GM18505 (cell line): ENCODE measurements at regions not wholly inside any gene's neighbourhood (a gene's known extent, or its start where the extent isn't known, plus 50 kb on each side); places are given as distances from the start of the nearest gene placed in this dataset.

ENCODE experiments used
- ATAC-seq: cut with Tn5 transposase; IDR thresholded peaks from one replicate; pipeline ENCODE4 v1.9.1; 2021; ENCODE audit not compliant: unreplicated experiment
- POLR2A ChIP-seq: IDR thresholded peaks from 4 replicates; pipeline ENCODE4 v1.6.1; 2011; ENCODE audit warnings: borderline replicate concordance; ENCODE audit not compliant: insufficient read depth, insufficient read length; ENCODE audit errors: extremely low read depth

DNA sequence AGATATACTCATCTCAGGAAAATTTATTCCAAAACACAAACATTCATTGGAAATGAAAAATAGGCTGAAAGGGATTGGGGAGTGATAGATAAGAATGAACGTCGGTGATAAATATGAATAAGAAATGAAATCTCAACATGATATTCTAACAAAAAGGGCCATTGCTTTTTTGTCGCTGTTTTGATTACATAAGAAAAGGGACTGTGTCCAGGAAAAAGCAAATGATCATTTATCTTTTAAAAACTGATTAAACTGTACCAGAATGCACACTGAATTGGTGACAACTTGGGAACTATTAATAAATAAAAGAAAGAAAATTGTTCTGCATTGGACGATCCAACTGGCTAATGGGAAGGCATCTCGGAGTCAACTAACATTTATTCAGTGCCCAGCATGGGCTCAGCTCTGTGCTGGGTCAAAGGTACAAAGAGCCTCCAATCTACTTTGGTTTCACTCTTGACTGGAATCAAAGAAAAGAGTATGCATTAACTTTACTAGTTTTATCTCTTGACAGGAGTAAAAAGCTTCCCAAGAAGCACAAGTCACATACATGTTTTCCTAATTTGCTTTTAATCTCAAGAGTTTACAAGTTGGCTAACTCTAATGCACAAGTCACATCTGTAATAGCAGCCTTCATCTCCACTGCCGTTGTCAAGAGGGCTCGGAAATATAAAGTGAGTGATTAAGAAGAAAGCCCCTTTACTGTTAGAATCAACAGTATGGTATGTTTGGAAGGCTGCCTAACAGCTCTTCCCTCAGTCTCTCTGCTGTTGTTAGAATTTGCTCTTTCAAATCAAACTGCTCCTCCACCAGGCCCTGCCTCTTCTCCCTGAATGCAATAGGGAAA lies 280.0 kb downstream of the IGSF11 start:
- ATAC-seq, result no peak
- TF ChIP-seq POLR2A, result no peak

DNA sequence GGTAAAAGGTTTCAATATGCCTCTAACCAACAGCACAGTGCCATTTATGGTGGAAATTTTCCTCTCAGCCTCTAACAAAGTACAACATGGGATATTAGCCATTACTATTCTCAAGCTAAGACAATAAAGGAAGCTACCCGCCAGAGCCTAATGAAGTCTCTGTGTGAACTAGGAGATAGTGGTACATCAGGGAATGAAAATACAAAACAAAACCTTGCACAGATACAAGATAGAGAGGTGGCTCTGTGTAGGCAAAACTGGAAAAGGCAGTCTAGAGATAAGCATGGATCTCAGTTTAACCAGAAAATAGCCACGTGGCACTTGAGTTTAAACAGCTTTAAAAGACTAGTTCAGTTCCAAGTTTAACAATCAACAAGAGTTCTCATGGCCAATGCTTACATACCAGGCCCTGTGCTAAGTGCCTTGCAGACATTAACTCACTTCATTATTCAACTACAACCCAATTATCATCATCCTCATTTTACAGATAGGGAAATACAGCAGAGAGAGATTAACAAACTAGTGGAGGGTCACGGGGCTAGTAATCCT lies 279.3 kb downstream of the IGSF11 start:
- TF ChIP-seq POLR2A, result no peak
- no peak for ATAC-seq

DNA sequence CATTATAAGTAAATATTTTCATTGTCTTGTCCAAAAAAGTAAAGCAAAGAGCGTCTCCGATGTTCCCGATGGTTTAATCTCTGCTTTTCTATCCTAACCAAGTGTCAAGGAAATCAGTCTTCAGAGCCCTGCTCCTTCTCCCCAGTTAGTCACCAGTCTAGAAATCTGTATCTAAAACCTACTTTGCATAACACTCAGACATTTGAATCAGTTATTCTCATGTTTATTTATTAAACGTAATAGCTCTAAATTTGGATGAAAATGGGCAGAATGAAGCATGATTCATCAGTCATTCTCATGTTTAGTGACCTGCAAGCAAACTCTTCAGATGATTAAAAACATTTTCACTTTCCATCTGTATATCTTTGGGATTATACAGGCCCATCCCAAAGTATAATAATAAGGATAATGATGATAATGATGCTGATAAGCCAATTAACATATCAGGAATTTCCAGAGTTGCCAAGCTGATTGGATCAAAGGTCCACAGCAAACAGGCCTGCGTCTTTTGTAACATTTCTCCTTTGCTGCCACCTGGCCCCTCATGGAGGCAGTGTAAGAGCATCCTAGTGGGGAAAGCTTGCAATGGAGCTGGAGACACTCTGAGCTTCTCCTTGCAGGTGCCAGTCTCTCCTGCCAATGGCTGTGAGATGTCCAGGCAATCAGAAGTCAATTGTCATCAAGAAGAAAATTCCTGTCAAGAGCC lies 273.9 kb downstream of the IGSF11 start:
- TF ChIP-seq POLR2A, result no peak
- ATAC-seq, result peak; percentile 53

DNA sequence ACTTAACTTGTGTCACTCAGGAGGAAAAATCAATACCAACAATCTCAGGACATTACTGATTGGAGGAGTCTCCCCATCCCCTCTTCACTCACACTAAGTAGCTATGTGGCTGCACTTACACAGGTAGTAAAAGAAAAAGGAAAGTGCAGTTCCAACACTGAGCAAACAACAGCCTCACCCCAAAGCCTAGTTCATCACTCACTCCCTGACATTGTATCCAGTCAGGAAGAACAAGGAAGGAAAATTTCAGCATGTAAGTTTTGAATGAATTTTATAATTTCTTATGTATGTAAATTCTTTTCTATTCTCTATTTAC lies 273.4 kb downstream of the IGSF11 start:
- ATAC-seq, result no peak

DNA sequence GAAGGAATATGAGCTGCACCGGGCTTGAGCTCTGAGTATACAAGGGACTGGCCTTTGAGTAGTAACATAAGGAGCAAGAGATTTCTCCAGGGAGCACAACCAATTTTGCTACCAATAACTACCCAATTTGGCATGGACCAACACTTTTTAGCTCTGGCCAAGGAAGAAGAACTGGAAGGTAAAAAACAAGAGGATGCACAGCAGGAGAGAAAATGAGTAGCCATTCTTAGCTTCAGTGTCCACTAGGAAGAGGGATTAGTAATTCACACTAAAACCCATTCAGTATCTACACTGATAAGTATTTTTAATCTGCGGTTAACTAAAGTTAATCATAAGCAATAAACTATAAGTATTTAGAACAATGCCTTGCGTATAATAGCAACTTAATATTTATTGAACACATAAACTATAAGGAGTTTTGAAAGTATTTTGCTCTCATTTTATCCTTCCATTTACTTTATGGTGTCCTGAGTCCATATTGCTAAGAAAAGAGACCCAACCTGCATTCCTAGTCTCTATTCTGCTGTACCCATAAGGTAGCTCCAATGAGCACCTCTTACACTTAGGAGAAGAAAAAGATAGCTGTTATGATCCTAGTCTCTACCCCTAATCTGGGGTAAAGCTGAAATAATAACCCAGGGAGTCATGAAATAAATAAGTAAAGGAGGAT lies 268.9 kb downstream of the IGSF11 start:
- ATAC-seq, result no peak
- no peak for TF ChIP-seq POLR2A

More for the DNA sequence above, 273.4 kb downstream of the IGSF11 start:
- no peak for TF ChIP-seq POLR2A

DNA sequence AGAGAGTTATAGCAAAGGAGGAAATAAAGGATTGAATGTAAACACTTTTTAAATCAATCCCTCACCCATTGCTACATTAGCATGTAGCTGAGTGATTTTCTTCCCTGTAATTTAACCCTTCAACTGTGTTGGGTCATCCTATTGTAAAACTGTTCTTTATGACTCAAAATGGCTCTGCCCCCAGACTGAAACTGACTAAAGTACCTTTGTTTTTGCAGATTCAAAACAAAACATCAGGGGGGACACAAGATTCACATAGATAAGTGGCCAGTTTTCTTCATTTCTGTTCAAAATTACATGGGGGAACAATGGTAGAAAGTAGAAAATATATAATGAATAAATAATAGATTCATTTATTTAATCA lies 268.4 kb downstream of the IGSF11 start:
- no peak for TF ChIP-seq POLR2A
- ATAC-seq, result no peak

DNA sequence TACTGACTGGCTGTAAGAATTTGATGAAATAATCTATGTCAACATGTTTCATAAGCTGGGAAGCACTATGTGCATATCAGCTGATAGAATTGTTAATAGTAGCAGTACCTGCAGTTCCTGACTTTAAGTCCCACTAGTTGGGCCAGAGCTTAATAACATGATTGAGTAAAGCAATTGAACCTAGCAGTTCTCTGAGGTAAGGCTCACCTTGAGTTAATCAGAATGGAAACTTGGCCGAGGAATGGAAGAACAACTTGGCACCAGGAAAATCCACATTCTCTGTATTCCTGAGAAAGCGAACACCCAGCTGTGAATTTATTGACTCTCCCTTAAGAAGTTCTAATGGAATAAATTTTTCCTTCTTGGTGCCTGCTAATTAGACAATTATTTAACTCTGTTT lies 262.6 kb downstream of the IGSF11 start:
- ATAC-seq, result no peak

DNA sequence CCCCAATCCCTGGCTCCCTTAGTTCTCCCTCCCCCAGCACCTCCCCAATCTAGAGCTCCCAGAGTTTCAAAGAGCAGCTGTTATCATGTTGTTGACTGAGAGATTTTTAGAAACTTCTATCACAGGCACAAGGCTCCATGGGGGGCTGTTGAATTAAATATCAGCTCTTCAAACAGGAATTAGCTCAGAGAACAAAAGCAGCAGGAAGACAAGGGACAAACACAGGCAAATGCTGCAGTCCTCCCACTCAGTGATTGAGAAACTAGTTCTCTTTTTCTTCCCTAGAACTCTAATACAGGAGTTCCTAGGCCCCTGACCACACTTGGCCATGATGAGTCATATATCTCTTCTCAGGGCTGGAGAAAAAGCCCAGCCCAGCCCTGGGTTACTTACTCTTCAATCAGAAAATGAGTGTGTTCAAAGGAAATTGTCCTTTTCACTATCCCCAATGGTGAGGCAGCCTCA lies 262.1 kb downstream of the IGSF11 start:
- TF ChIP-seq POLR2A, result no peak
- peak; percentile 99 for ATAC-seq

More for the DNA sequence above, 262.6 kb downstream of the IGSF11 start:
- TF ChIP-seq POLR2A, result no peak

DNA sequence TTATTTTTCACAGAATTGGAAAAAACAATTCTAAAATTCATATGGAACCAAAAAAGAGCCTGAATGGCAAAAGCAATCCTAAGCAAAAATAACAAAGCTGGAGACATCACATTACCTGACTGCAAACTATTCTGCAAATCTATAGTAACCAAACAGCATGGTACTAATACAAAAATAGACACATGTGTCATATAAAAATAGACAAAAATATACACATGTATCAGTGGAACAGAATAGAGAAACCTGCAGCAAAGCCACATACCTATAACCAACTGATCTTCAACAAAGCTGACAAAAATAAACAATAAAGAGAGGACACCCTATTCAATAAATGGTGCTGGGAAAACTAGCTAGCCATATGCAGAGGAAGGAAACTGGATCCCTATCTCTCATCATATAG lies 259.6 kb downstream of the IGSF11 start:
- no peak for ATAC-seq
- TF ChIP-seq POLR2A, result no peak

DNA sequence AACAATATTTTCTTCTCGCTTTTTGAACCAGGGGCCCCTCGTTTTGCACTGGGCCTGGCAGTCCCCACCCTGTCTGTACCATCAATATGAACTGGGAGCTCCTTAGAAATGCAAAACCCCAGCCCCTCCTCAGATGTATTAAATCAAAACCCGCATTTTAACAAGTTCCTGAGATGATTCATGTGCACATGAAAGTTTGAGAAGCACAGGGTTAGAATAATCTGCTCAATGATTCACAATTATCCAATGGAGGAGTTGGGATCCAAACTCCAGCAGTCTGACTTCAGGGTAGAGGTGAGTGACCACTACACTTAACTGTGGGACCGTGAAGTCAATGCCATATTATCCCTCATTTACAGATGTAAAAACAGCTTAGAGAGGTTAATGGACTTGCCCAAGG lies 256.4 kb downstream of the IGSF11 start:
- no peak for ATAC-seq
- TF ChIP-seq POLR2A, result no peak

DNA sequence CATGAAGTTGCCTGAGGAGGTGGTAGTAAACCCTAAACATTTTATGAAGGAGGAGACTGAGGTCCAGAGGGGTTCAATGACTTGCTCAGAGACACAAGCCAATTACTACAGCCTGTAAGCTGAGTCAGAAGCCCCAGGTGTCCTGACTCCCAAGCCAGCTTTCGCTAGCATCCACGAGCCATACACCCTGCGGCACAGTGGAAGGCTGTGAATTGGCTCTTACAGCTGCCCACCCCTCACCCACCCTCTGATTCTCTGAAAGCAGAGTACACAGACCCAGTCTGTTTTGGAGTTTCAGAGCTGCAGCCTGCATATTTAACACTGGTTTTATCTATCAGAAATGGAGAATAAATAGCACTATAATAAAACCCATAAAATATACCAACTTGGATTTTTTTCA lies 253.4 kb downstream of the IGSF11 start:
- TF ChIP-seq POLR2A, result no peak

DNA sequence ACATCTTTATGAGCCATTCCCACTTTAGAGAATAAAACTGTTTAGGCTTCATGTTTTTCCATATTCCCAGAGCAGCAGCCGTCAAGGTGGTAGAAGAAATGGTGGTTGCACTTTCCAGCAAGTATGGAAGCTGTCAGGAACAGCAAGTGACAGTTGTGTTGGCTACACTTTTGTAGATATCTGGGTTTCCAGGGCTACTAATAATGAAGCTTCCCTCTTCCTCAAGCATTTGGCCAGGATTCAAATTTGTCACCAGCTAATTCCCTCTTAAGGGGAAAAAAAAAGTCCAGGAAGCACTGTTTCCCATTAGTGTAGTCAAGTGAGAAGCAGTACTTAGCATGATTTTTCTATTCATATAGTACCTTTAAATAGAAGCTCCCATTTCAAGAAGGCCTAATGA lies 252.8 kb downstream of the IGSF11 start:
- no peak for TF ChIP-seq POLR2A
- ATAC-seq, result no peak

More for the DNA sequence above, 253.4 kb downstream of the IGSF11 start:
- no peak for ATAC-seq

DNA sequence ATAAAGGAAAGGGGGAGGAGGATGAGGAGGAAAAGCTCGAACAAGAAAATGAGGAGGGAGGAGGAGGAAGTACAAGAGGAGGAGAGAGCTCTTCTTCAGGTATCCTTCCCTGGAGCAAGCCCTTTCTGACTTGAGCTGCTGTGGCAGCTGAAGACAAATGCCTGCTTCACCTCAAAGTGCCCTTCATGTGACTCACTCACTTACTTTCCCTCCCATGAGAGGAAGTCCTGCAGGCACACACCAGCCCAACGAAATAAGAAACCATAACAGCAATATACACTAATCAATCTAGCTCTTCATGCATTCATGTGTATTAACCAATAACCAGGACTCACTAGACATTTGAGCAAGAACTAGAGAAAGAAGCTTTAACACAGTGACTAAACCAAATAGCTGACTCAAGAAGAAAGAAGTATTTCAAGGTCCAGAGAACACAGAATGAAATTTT lies 251.9 kb downstream of the IGSF11 start:
- peak; percentile 97 for ATAC-seq
- no peak for TF ChIP-seq POLR2A
